H1 (cell line): ENCODE measurements at regions not wholly inside any gene's neighbourhood (a gene's known extent, or its start where the extent isn't known, plus 50 kb on each side); places are given as distances from the start of the nearest gene placed in this dataset.

ENCODE experiments used
- CTCF ChIA-PET: fragments of 300-600 bp; sonication (Branson Sonifier 250); formaldehyde crosslinking; loops from one replicate; lab custom pipeline; 2021; ENCODE audit not compliant: partially characterized antibody; lab: Charles Lee
- POLR2A ChIA-PET: fragments of 300-600 bp; sonication (Branson Sonifier 250); formaldehyde crosslinking; loops from one replicate; lab custom pipeline; 2021; ENCODE audit warnings: inconsistent platforms; ENCODE audit not compliant: partially characterized antibody; lab: Charles Lee
- DNase-seq, 2 experiments: peaks; one replicate each; pipeline versions ENCODE4 v3.0.0 to v3.0.0-alpha.2; 2010 to 2022; ENCODE audit warnings: low spot score in 2 of 2, low read depth in 1 of 2, mixed read lengths in 1 of 2
- FAIRE-seq: peaks from 2 replicates; lab custom pipeline; 2011; peaks lifted over from hg19 to GRCh38; lab: Jason Lieb, UNC
- H2AFZ ChIP-seq: 2 replicates; pipeline ENCODE4 v1.8.1; 2012; ENCODE audit warnings: low read length, inconsistent platforms
- H2AK5ac ChIP-seq: 2 replicates; pipeline ENCODE4 v1.6.1; 2013; ENCODE audit warnings: low read depth, low read length
- H2BK120ac ChIP-seq: replicated peaks from 2 replicates; pipeline ENCODE3; 2013; ENCODE audit warnings: low read depth, low read length, inconsistent platforms
- H2BK12ac ChIP-seq: 2 replicates; pipeline ENCODE4 v1.6.1; 2013; ENCODE audit warnings: low read depth, low read length
- H2BK15ac ChIP-seq: 2 replicates; pipeline ENCODE4 v1.6.1; 2013; ENCODE audit warnings: low read length
- H2BK20ac ChIP-seq: 2 replicates; pipeline ENCODE4 v1.6.1; 2013; ENCODE audit warnings: low read length
- H2BK5ac ChIP-seq: 2 replicates; pipeline ENCODE4 v1.6.1; 2013; ENCODE audit warnings: low read depth, low read length
- H3K14ac ChIP-seq: 2 replicates; pipeline ENCODE4 v1.6.1; 2013; ENCODE audit warnings: inconsistent platforms; ENCODE audit not compliant: insufficient read length
- H3K18ac ChIP-seq: 2 replicates; pipeline ENCODE4 v1.6.1; 2013; ENCODE audit warnings: low read length; ENCODE audit errors: extremely low read depth
- H3K23ac ChIP-seq: 2 replicates; pipeline ENCODE4 v1.6.1; 2013; ENCODE audit warnings: inconsistent platforms; ENCODE audit not compliant: insufficient read length
- H3K23me2 ChIP-seq: 2 replicates; pipeline ENCODE4 v1.6.1; 2013; ENCODE audit warnings: low read depth, low read length
- H3K27ac ChIP-seq: 2 replicates; pipeline ENCODE4 v1.6.1; 2011; ENCODE audit warnings: low read depth, low read length, inconsistent platforms
- H3K27me3 ChIP-seq, 4 experiments: replicated peaks in 1 of 4; 1 replicate in 1 of 4; 2 replicates in 3 of 4; pipeline versions ENCODE4 v1.6.1 to v1.8.1; 2011 to 2013; ENCODE audit warnings: low read length in 3 of 4, mild to moderate bottlenecking in 3 of 4, inconsistent platforms in 2 of 4, mixed read lengths in 2 of 4, moderate library complexity in 1 of 4; ENCODE audit not compliant: control insufficient read depth in 3 of 4, insufficient read depth in 3 of 4; ENCODE audit errors: extremely low read depth in 1 of 4
- H3K36me3 ChIP-seq, 4 experiments: 2 replicates each; pipeline versions ENCODE4 v1.6.1 to v1.8.1; 2011 to 2013; ENCODE audit warnings: mild to moderate bottlenecking in 4 of 4, low read length in 3 of 4, moderate library complexity in 2 of 4, control low read depth in 1 of 4, inconsistent platforms in 1 of 4; ENCODE audit not compliant: insufficient read depth in 4 of 4, control insufficient read depth in 2 of 4
- H3K4ac ChIP-seq: replicated peaks from 2 replicates; pipeline ENCODE3; 2013; ENCODE audit warnings: low read length, low read depth, mixed read lengths, inconsistent platforms; ENCODE audit not compliant: insufficient read length
- H3K4me1 ChIP-seq, 4 experiments: replicated peaks in 1 of 4; 1 replicate in 1 of 4; 2 replicates in 3 of 4; pipeline versions ENCODE4 v1.6.1 to v1.8.1; 2011 to 2013; ENCODE audit warnings: low read length in 3 of 4, inconsistent platforms in 2 of 4, mixed read lengths in 1 of 4; ENCODE audit not compliant: insufficient read depth in 4 of 4, control insufficient read depth in 3 of 4
- H3K4me2 ChIP-seq, 2 experiments: 2 replicates each; pipeline versions ENCODE4 v1.6.1 to v1.8.1; 2011 to 2013; ENCODE audit warnings: low read depth in 2 of 2, low read length in 2 of 2, control low read depth in 1 of 2, inconsistent platforms in 1 of 2, mild to moderate bottlenecking in 1 of 2; ENCODE audit not compliant: insufficient read depth in 1 of 2
- H3K4me3 ChIP-seq, 4 experiments: fragments of 200-600, 300-600 bp in 1 of 4; sonication (generic), shearing (Covaris generic), sonication (Bioruptor Twin) in 1 of 4; 2 replicates each; pipeline versions ENCODE4 v1.5.1 to v1.8.1; 2011 to 2016; ENCODE audit warnings: low read length in 4 of 4, low read depth in 3 of 4, control low read depth in 2 of 4, inconsistent platforms in 2 of 4, mild to moderate bottlenecking in 2 of 4, mixed read lengths in 1 of 4, moderate library complexity in 1 of 4; ENCODE audit not compliant: insufficient read depth in 2 of 4; ENCODE audit errors: extremely low read depth in 1 of 4
- H3K56ac ChIP-seq: replicated peaks from 2 replicates; pipeline ENCODE3; 2013; ENCODE audit warnings: low read depth, mild to moderate bottlenecking, mixed read lengths, low read length, inconsistent platforms; ENCODE audit not compliant: insufficient read length
- H3K79me1 ChIP-seq: 2 replicates; pipeline ENCODE4 v1.6.1; 2013; ENCODE audit warnings: low read depth, low read length, control low read depth
- H3K79me2 ChIP-seq, 2 experiments: 2 replicates each; pipeline versions ENCODE4 v1.6.1 to v1.8.1; 2012 to 2013; ENCODE audit warnings: low read length in 2 of 2, mild to moderate bottlenecking in 2 of 2, inconsistent platforms in 1 of 2; ENCODE audit not compliant: insufficient read depth in 2 of 2, control insufficient read depth in 1 of 2
- H3K9ac ChIP-seq, 4 experiments: replicated peaks in 1 of 4; 1 replicate in 1 of 4; 2 replicates in 3 of 4; pipeline versions ENCODE4 v1.6.1 to v1.8.1; 2011 to 2013; ENCODE audit warnings: low read depth in 3 of 4, low read length in 3 of 4, control low read depth in 2 of 4, mild to moderate bottlenecking in 2 of 4, moderate library complexity in 2 of 4, inconsistent platforms in 1 of 4; ENCODE audit errors: extremely low read depth in 1 of 4
- H3K9me3 ChIP-seq, 2 experiments: 2 replicates each; pipeline versions ENCODE4 v1.6.1 to v1.8.1; 2012 to 2013; ENCODE audit warnings: mild to moderate bottlenecking in 2 of 2, moderate library complexity in 2 of 2, control low read depth in 1 of 2, inconsistent platforms in 1 of 2, low read depth in 1 of 2, low read length in 1 of 2, mixed read lengths in 1 of 2; ENCODE audit not compliant: insufficient read depth in 2 of 2
- H4K20me1 ChIP-seq, 2 experiments: replicated peaks in 1 of 2; 2 replicates each; pipeline versions ENCODE3 to v1.8.1; 2011 to 2013; ENCODE audit warnings: inconsistent platforms in 2 of 2, low read length in 2 of 2, mild to moderate bottlenecking in 1 of 2; ENCODE audit not compliant: insufficient read depth in 2 of 2, control insufficient read depth in 1 of 2
- H4K5ac ChIP-seq: 2 replicates; pipeline ENCODE4 v1.6.1; 2013; ENCODE audit warnings: low read length, low read depth, mixed read lengths, inconsistent platforms; ENCODE audit not compliant: insufficient read length
- H4K8ac ChIP-seq: 2 replicates; pipeline ENCODE4 v1.8.0; 2013; ENCODE audit warnings: mild to moderate bottlenecking, moderate library complexity, low read length, inconsistent platforms; ENCODE audit not compliant: insufficient read depth; ENCODE audit errors: extremely low read depth
- H4K91ac ChIP-seq: replicated peaks from 2 replicates; pipeline ENCODE3; 2013; ENCODE audit warnings: low read length, mixed read lengths, inconsistent platforms; ENCODE audit not compliant: insufficient read length
- ATF3 ChIP-seq: IDR thresholded peaks from 2 replicates; pipeline ENCODE4 v1.6.1; 2011; ENCODE audit warnings: low read depth, mild to moderate bottlenecking, low read length; ENCODE audit not compliant: insufficient read depth
- CHD1 ChIP-seq: IDR thresholded peaks from 2 replicates; pipeline ENCODE4 v1.6.1; 2012; ENCODE audit warnings: low read depth, low read length, improper control_type of control experiment
- CREB1 ChIP-seq: IDR thresholded peaks from 2 replicates; pipeline ENCODE4 v1.6.1; 2012; ENCODE audit warnings: inconsistent platforms
- CTBP2 ChIP-seq: IDR thresholded peaks from 2 replicates; pipeline ENCODE4 v1.7.0; 2011; ENCODE audit warnings: borderline replicate concordance, mild to moderate bottlenecking, moderate library complexity, mixed read lengths, low read length; ENCODE audit not compliant: insufficient read depth, insufficient read length
- E2F6 ChIP-seq: IDR thresholded peaks from 2 replicates; pipeline ENCODE4 v1.6.1; 2012; ENCODE audit warnings: inconsistent platforms
- EP300 ChIP-seq, 2 experiments: IDR thresholded peaks; 1 replicate in 1 of 2; 2 replicates in 1 of 2; pipeline ENCODE4 v1.6.1; 2011 to 2012; ENCODE audit warnings: low read depth in 2 of 2, low read length in 2 of 2, mild to moderate bottlenecking in 2 of 2, borderline replicate concordance in 1 of 2, inconsistent platforms in 1 of 2, moderate library complexity in 1 of 2
- EZH2 ChIP-seq: fragments of 200-600 bp; sonication (generic); IDR thresholded peaks from 2 replicates; pipeline ENCODE4 v1.7.1; 2012; ENCODE audit warnings: low read depth, mild to moderate bottlenecking, moderate library complexity, low read length, inconsistent platforms; ENCODE audit not compliant: severe bottlenecking
- MAFK ChIP-seq: IDR thresholded peaks from 2 replicates; pipeline ENCODE4 v1.6.1; 2012; ENCODE audit warnings: low read depth, mild to moderate bottlenecking, improper control_type of control experiment, low read length
- RBBP5 ChIP-seq: IDR thresholded peaks from 2 replicates; pipeline ENCODE4 v1.7.1; 2012; ENCODE audit warnings: low read depth, mild to moderate bottlenecking, inconsistent platforms, low read length, moderate library complexity, borderline replicate concordance
- SAP30 ChIP-seq: fragments of 300-600 bp; sonication (generic); IDR thresholded peaks from 2 replicates; pipeline ENCODE4 v1.7.1; 2012; ENCODE audit warnings: low read length, moderate library complexity, mild to moderate bottlenecking, inconsistent platforms; ENCODE audit not compliant: insufficient read depth, insufficient replicate concordance
- SRF ChIP-seq: IDR thresholded peaks from 2 replicates; pipeline ENCODE4 v1.6.1; 2011; ENCODE audit warnings: mild to moderate bottlenecking, low read depth, low read length, moderate library complexity
- TAF7 ChIP-seq: optimal IDR thresholded peaks from 2 replicates; pipeline ENCODE3; 2011; ENCODE audit warnings: low read depth, mild to moderate bottlenecking, inconsistent platforms, low read length, moderate library complexity, borderline replicate concordance
- TCF12 ChIP-seq: IDR thresholded peaks from 2 replicates; pipeline ENCODE4 v1.6.1; 2011; ENCODE audit warnings: low read depth, mild to moderate bottlenecking, low read length
- WGBS, 2 experiments: shearing (Covaris generic) in 1 of 2; methylation state at CpG; one replicate each; pipeline versions ENCODE4 v1.1.6 to v1.1.7; 2013 to 2015; ENCODE audit warnings: low lambda C conversion rate in 2 of 2, mixed read lengths in 2 of 2, inconsistent platforms in 1 of 2, low coverage in 1 of 2, missing lambda C conversion rate in 1 of 2; ENCODE audit not compliant: insufficient replicate concordance in 2 of 2, insufficient coverage in 1 of 2, insufficient read length in 1 of 2; ENCODE audit errors: extremely low coverage in 1 of 2, missing lambda C conversion rate in 1 of 2; 5-methylcytosine and 5-hydroxymethylcytosine counted together

GRCh38 chr1:5369223-5369622 lies 623.0 kb downstream of the NPHP4 start:
- H3K18ac ChIP-seq: no peak overlapping the region
- CTCF ChIA-PET: interaction anchor here (0.6 kb wide), 1 partner anchor 28 kb away, joined by 3 read pairs; no protein-coding TSS in a partner anchor
- H2BK120ac ChIP-seq: no peak overlapping the region
- no peaks in the 10 kb centered on the region for H3K23me2 ChIP-seq
- no peaks in the 10 kb centered on the region for H3K79me1 ChIP-seq
- H4K8ac ChIP-seq: no peak overlapping the region
- no peak overlapping the region for H2BK5ac ChIP-seq
- no peaks in the 10 kb centered on the region; a peak in 1 of 7 replicates for H3K27me3 ChIP-seq
- no peaks in the 10 kb centered on the region for H4K20me1 ChIP-seq
- H3K4me3 ChIP-seq: no peak overlapping the region
- H2AFZ ChIP-seq: no peak overlapping the region
- no peak overlapping the region for H2BK20ac ChIP-seq
- POLR2A ChIA-PET: no interaction called here
- 94% methylated on average over 1 of the region's 1 CpG; no CpG with 5 or more reads in 1 of the 2 experiments for WGBS, 2 experiments
- no peak overlapping the region for H3K56ac ChIP-seq
- H2AK5ac ChIP-seq: no peak overlapping the region
- H3K36me3 ChIP-seq: no peaks in the 10 kb centered on the region
- no peak overlapping the region for H3K4me2 ChIP-seq
- H3K23ac ChIP-seq: no peak overlapping the region
- H3K27ac ChIP-seq: no peak overlapping the region
- no peak overlapping the region for H4K91ac ChIP-seq
- no peak overlapping the region for H2BK15ac ChIP-seq
- H2BK12ac ChIP-seq: no peak overlapping the region
- peaks cover 10 to 14% of the 10 kb centered on the region in 2 experiments for H3K9me3 ChIP-seq
- no peak overlapping the region for H3K9ac ChIP-seq
- H3K79me2 ChIP-seq: no peaks in the 10 kb centered on the region
- H3K4ac ChIP-seq: no peak overlapping the region
- H3K14ac ChIP-seq: no peak overlapping the region
- no peak for DNase-seq
- no peak overlapping the region for H4K5ac ChIP-seq
- no peak for FAIRE-seq
- no peaks in the 10 kb centered on the region; a peak in 1 of 7 replicates for H3K4me1 ChIP-seq
- TF ChIP-seq SAP30 (no peak), EZH2 (no peak), MAFK (no peak), SRF (no peak), TCF12 (no peak), CREB1 (no peak), EP300 (IDR thresholded peaks at IDR 0.05; ENCODE audit: borderline replicate concordance in 1 of 2, low read depth in 2 of 2, low read length in 2 of 2) (no peak), TAF7 (no peak), CHD1 (no peak), ATF3 (no peak), E2F6 (no peak), CTBP2 (no peak), RBBP5 (no peak)
